GM18861 (cell line): ENCODE measurements at regions not wholly inside any gene's neighbourhood (a gene's known extent, or its start where the extent isn't known, plus 50 kb on each side); places are given as distances from the start of the nearest gene placed in this dataset.
"Not testable (repeated sequence)": the region's sequence is repeated elsewhere in the genome, so short reads cannot be mapped to it uniquely, and the experiment has no call there.

Experiments
- ATAC-seq: cut with Tn5 transposase; IDR thresholded peaks from one replicate; pipeline ENCODE4 v1.9.1; 2021; ENCODE audit not compliant: unreplicated experiment

DNA sequence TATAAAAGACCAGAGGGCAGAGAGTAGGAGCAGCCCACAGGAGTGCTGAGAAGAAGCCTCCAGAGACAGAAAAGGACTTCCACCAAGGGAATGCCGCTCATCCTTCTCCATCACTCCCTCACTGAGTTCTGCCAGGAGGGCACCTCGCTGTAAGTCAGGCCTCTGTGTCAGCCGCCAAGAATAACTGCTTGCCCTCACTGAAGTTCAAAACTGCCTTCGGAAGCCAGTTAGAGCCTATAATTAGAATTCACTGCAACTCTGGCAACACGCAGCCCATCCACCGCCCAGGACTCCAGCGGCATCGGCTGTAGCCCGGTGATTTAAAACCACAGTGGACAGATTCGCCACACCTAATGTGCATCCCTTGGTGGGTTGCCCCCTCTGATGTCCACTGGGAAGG lies 281.8 kb upstream of the ZNF507 start:
- no peak for ATAC-seq

DNA sequence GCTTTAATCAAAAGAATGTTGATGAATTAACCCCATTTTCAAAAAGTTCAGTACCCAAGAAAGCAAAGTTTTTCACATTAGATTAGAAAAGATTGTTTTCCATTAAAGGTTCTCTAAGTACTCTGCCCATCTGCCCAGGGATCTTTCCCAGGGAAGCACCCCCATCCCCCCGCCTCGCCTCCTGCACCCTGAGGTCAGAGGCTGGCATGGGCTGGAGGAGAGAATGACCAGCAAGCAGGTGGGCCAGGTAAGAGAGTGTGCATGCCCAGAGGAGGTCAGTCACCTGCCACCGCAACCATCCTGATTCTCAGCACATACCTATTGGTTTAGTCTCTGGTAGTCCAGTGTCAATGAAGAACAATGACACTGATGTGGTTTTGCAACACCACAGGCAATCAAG lies 279.4 kb upstream of the ZNF507 start:
- no peak for ATAC-seq

DNA sequence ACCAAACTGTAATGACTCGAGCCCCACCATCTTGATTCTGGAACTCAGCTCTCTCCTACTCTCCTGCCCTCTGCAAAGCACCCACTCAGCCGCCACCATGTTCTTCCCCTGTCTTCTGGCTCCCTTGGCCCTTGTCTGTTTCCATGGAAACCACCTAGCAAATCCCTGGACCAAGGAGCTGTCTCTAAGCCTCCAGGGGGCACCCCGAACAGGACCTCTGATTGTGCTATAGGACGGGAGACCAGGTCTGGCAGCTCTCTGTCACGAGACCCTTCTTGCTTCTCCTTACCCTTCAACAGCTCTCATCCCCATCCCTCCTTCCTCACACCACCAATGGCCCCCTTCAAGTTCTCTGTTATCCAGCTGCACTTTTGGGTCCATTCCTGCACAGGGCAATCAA lies 277.7 kb upstream of the ZNF507 start:
- no peak for ATAC-seq

DNA sequence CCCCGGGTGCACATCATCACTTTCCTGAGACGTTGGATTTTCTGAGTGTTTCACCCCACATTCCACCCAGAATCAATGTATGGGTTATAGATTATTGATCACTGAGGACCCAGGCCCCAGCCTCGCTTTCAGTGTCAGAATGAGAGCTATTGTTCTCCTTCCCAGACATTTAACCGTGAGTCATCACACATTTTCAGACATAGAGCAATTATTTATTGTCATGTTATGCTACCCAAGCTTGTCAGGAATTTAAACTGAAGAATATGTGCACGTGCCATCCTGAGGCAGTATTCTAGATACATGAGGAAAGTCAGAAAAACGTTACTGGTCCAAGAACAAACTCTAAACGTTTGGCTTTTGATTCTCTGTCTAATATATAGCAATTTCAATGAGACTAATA lies 276.6 kb upstream of the ZNF507 start:
- ATAC-seq = no peak

DNA sequence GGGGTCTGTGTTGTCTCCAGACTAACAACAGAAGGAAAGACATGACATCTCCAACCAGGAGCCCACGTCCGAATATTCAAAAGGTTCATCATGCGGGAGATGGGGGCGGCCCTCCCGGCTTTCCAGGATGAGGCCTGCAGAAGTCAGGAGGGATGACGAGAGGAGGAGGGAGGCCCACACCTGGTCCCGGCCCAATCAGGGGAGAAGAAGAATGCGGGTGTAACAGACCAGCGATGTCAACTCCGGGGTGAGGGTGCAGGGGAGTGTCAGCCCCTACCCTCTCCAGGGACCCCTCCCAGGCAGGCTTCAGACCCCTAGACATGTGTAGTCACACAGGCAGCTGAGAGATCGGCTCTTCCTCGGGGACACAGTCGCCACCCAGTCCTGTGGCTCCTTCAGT lies 275.3 kb upstream of the ZNF507 start:
- ATAC-seq = no peak

DNA sequence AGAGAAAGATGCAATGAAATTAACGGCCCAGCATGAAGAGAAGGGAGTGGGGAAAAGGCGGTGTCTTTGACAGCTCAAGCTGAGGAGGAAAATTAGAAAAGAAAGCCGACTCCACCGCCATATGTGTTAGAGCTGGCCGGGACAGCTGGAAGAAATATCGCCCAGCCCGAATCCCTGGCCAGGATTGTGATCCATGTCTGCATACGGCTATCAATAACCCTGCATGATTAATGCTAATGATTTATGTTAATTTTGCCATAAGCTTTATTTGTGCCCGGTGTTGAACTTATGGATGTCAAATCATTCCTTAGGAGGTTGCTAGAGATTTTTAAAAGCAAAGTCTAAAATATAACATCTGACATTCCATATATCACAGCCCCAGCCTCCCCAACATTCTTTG lies 263.4 kb upstream of the ZNF507 start:
- ATAC-seq = no peak

DNA sequence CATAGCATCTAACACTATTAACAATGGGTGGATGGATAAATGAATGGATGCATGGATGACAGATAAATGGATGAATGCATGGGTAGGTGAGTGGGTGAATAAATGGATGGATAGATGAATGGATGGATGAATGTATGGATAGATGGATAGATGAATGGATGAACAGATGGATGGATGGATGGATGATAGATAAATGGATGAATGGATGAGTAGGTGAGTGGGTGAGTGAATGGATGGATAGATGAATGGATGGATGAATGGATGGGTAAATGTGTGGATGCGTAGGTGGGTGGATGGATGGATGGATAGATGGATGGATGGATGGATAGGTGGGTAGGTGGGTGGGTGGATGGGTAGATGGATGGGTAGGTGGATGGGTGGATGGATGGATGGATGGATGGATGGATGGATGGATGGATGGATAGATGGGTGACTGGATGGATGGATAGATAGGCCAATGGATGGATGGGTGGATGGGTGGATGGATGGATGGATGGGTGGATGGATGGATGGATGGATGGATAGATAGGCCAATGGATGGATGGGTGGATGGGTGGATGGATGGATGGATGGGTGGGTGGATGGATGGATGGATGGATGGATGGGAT lies 260.6 kb upstream of the ZNF507 start:
- ATAC-seq = not testable (repeated sequence)

DNA sequence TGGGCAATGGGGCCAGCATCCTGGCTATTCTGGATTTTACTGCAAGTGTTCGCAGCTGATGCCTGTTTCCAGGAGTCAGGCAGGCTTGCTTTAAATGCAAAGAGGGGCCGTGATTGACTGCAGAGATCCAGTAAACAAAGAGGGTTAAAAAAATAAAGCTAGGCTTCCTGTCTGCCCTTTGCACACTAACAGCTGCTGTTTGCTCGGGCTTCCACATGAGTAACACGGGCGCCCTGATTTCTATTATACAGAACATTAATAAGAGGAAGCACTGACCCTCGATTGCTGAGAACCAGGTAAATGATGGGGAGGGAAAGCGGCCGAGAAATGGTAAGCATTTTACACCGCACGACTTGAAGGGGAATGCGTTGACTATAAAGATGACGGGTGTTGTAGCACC lies 254.2 kb upstream of the ZNF507 start:
- no peak for ATAC-seq

DNA sequence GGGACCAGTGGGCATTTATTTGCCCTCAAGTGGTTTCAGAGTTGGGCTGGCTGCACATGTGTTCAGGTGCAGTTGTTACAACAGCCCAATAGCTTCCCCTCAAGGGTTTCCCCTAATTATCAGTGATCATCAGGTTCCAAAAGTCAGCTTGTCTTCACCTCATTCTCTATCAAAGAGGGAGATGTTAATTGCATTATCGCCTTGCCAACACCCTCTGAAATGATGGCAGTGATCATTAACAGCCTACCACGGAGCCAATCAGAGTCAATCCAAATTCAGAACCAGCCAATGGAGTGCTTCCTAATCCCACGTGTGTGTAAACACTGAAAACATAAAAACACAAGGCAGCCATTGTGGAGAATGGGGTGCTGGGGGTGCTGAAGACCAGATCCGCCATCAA lies 248.4 kb upstream of the ZNF507 start:
- ATAC-seq = no peak

DNA sequence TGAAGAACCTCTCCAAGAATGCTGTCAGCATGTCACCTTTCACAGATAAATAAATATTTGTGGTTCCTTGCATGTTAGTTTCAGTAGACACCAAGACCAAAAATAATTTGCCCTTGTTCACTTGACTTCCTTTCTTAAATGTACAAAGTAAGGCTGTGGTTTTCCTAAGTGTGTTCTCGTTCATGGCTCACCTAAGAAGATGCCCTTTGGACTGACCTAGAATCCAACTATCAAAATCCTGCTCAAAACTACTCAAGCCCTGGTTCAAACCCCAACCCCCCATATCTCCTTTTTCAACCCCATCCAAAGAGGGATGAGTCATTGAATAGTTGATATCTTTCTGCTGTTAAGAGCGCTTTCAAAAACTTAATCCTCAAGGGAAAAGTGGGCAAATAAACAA lies 247.8 kb upstream of the ZNF507 start:
- ATAC-seq = no peak

DNA sequence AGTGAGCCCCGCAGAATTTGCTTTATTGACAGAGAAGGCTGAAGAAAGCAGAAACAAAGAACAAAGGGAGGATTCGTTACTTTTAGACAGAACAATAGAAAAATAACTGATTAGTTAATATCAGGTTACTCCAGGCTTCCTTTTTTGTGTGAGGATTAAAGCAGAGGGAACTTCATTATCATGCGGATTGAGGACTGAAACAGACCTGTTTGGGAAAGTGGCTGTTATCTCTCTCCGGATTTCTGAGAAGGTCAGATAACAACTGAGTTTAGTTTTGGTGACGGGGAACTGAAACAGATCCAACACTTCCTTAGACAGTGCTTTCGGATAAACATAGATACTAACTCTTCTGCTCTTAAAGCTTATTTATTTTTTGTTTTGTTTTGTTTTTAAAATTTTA lies 246.4 kb upstream of the ZNF507 start:
- no peak for ATAC-seq

DNA sequence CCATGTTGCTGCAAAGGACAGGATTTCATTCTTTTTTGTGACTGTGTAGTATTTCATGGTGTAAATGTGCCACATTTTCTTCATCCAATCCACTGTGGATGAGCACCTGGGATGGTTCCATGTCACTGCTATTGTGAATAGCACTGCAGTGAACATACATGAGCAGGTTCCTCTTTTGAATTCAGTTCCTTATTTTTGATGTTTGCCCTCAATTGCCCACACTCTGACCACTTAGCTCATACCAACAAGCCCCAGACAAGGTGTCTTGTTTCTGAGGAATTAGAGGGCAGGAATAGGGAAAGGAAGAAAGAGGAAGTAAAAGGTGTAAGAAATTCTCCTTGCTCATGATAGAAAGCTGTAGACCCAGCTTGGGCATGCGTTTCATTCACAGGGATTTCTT lies 244.2 kb upstream of the ZNF507 start:
- ATAC-seq = no peak

DNA sequence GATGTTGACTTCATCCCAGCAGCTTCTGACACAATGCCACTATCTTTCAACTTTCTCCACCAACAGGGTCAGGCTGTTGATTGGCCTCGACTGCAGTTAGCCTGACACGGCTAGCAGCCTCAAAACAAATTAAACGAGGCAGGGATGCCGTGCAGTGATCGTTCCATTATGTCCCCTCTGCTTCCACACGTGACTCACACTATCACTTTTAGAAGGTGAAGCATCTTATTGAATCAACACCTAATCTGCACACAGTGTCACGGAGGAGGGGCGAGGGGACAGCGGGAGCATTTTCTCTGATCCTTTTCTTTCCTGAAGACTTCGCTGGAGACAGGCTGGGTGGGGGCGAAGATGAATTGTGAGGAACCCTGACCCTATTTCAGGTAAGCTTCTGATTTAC lies 241.9 kb upstream of the ZNF507 start:
- ATAC-seq = no peak

DNA sequence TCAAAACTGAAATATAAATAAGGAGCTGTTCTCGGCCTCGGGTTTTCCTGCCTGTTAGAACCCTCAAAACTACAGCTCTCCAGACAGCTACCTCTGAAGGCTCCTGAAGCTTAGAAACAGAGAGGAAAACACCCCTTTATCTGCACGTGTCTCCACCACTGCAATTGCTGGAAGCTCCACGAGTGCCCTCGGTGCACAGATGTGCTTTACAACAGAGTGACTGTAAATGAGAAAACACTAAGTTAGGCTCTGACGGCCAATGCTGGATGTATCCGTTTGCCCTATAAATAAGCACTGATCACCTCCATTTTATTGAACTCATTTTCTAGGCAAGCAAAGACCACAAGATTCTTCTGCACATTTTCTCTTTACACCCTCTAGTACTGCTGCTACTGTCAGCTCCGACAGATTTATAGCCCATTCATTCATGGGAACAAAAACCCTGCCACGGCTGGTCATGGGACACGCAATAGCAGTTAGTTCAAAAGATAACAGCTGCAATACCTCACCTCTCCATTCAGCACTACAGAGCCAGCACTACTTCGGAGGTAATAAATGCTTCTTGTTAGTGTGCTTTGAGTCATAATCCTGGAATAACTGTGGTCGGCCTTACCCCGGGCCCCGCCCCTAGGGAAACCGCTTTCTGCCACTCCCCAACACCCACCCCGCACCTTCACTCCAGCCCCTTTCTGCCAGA lies 241.1 kb upstream of the ZNF507 start:
- no peak for ATAC-seq

DNA sequence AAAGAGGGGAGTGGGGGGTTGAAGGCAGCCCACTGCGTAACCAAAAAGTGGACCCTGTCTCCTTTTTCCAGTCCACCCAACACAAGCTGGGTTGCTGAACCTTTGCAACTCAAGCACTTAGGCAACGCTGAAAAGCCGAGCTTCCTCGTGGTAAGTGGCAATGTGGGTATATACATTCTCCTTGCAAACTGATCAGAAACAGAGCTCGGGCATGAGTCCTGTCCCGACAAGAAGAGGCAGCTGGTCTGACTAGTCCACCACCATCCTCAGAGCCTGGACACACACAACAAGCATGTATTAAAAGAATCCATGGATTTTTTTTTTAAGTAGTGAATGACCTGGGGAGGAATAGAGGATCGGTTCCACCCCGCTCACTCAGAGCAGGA lies 240.6 kb upstream of the ZNF507 start:
- no peak for ATAC-seq

DNA sequence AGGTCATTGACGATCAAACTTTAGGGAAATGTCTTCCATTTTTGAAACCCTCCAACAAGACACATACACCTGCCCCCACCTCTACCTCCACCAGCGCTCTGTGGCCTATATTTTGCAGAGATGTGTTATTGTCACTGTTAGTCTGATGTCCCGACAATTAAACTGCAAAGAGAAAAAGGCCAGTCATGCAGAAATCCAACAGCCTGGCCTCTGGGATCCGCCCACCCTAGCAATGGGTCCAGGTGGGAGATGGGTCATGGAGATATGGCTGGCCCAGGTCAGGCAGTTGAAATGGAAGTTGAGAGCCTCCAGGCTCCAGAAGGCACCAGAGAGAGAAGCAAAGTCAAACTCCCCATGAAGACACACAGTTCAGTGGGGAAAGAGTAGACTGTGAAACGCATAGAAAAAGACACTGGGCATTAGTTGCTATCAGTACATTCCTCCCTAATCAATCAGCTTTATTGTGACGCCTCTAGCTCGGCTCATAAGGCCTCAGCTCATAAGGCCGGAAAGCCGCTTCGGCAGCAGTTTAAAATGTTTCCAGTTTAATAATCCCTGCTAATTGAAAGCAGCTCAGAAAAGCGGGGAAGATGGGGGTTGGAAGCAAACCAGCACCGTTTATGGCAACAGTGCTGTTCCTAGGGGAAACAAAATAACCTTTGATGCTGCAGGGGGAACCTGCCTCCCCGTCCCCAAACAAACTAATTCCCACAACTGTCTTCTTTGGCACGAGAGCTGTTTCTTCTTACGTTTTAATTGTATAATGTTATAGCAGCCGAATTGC lies 239.7 kb upstream of the ZNF507 start:
- ATAC-seq = no peak

DNA sequence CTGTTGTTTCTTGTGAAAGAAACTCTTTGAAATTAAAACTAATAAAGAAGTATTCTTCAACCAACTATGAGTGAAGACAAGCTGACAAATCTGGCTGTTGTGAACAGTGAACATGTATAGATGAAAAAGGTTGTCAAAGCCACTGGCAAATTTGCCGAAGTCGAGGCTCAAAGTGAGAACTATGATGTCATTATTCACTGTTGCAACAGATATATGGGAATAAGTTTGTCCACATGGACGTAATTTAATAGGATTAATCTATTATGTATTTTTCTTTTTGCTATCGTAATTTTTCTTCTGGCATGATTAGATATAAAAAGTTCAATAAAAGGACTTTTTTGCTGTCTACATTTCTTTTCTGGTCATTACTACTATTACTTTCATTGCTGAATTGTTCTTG lies 223.2 kb upstream of the ZNF507 start:
- ATAC-seq = no peak

DNA sequence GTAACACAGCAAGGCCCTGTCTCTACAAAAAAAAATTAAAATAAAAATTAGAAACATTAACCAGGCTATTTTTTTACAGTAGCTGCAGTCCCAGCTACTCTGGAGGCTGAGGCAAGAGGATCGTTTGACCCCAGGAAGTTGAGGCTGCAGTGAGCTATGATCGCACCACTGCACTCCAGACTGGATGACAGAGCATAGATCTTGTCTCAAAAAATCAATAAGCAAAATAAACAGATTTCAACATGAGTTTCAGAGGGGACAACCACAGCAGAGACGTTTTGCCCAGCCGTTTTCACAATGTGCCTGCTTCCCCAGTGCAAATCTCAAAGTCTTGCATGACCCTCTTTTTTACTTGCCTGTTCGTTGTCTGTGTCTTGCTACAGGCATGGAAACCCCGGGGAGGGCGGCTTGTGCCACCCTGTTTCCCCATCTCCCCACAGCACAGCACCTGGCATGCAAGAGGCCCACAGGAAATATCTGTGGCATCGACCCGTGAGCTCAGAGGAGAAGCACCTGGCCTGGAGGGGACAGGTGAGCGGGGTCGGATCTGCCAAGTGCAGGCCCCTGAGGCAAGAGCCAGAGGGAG lies 222.0 kb upstream of the ZNF507 start:
- ATAC-seq = no peak

DNA sequence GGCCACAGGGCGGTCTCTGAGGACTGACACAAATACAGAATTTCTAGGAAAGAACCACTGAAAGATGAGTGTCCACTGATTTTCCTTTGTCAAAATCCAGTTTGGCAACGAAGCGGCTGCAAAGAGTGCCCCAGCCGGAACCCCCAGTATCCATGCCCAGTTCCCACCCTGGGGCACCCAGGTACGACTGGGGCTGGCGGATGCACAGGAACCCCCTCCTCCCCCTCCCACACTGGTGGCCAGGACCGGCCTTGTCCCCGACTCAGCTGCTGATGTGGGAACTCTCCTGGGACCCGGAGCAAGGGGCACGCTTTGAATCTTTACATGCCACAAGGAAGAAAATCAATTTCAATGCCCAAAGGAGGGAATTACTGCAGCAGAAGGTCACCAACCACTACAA lies 220.8 kb upstream of the ZNF507 start:
- no peak for ATAC-seq

DNA sequence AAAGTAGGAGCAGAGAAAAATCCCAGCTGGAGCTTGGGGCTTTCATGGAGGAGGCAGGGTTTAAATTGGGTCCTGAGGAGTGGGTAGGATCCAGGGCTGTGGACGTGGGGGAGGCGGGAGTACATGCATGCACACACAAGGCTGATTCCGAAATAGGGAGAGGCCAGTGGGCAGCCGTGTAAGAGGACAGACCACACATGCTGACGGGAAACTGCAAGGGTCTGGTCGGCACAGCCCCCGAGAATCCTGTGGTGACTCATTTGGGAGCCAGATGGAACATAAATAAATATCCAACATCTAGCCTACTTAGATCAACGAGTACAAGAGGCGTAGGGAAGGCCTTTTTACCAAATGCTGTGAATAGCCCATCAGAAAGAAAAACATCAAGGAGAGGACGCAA lies 216.3 kb upstream of the ZNF507 start:
- ATAC-seq = no peak

DNA sequence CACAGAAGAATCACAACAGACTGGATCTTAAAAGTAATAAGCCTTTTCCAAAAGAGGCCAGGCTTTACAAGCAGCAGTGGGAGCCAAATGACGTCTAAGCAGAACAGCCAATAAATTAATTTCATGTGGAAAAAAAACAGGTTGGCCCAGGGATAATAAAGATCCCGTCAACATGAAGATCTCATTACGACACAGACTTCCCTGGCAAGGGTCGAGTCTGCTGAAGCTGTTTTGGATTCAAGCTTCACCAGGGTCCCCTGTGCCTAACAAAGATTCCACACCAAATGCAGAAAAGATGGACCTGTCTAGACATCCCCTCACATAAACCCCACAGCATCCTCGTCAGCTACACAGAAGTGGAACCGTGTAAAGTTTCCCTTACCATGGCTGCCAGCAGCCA lies 215.1 kb upstream of the ZNF507 start:
- no peak for ATAC-seq

DNA sequence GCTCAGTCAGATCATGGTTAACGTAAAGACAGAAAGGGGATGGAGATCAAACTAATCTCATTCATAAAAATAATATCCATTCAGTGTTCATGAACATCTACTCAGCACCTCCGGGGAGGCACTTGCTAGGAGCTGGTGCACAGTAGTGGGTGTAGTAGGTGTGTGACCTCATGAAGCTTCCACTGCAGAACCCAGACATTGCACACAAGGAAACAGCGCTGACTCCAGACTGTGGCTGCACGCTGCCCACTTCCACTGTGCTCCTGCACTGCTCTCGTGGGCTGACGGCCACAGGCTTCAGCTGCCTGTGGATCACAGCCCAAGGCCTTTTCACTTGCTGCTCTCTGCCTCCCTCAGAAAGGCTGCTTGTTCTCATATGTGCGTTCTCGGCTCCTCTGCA lies 214.4 kb upstream of the ZNF507 start:
- no peak for ATAC-seq
